SK-N-SH treated with all-trans-retinoic acid at 6 μM for 48 hours (cell line): ENCODE measurements at regions not wholly inside any gene's neighbourhood (a gene's known extent, or its start where the extent isn't known, plus 50 kb on each side); places are given as distances from the start of the nearest gene placed in this dataset.

Experiments used
- ATAC-seq: fragments of 200-7000 bp; cut with Tn5 transposase; 3 replicates; pipeline ENCODE4 v1.9.1; 2020; ENCODE audit warnings: mild to moderate bottlenecking, moderate library complexity
- ARNTL ChIP-seq: fragments of 450-650 bp; formaldehyde crosslinking; IDR thresholded peaks from 2 replicates; pipeline ENCODE4 v1.5.0; 2020; ENCODE audit warnings: low read depth, mild to moderate bottlenecking, moderate library complexity, borderline replicate concordance
- BACH2 ChIP-seq: fragments of 250-450 bp; sonication (Bioruptor Pico); IDR thresholded peaks from 2 replicates; pipeline ENCODE4 v1.9.0; 2021; ENCODE audit warnings: mild to moderate bottlenecking, borderline replicate concordance
- CREB5 ChIP-seq: fragments of 250-450 bp; sonication (Bioruptor Pico); IDR thresholded peaks from 2 replicates; pipeline ENCODE4 v1.5.1; 2020; ENCODE audit warnings: low read depth, mild to moderate bottlenecking, moderate library complexity
- CSDC2 ChIP-seq: fragments of 250-450 bp; sonication (Bioruptor Pico); IDR thresholded peaks from 2 replicates; pipeline ENCODE4 v1.5.0; 2020; ENCODE audit warnings: mild to moderate bottlenecking, moderate library complexity
- CSRNP3 ChIP-seq: fragments of 250-450 bp; sonication (Bioruptor Pico); IDR thresholded peaks from 2 replicates; pipeline ENCODE4 v1.5.1; 2021; ENCODE audit warnings: mild to moderate bottlenecking, moderate library complexity
- ESRRG ChIP-seq: fragments of 250-450 bp; sonication (Bioruptor Pico); IDR thresholded peaks from 2 replicates; pipeline ENCODE4 v1.6.1; 2021; ENCODE audit warnings: mild to moderate bottlenecking
- ISL1 ChIP-seq: fragments of 250-450 bp; sonication (Bioruptor Pico); IDR thresholded peaks from 2 replicates; pipeline ENCODE4 v2.1.2; 2022; ENCODE audit warnings: mild to moderate bottlenecking, moderate library complexity
- OSR1 ChIP-seq: fragments of 250-450 bp; sonication (Bioruptor Pico); IDR thresholded peaks from 2 replicates; pipeline ENCODE4 v1.8.0; 2022; ENCODE audit warnings: moderate library complexity, mild to moderate bottlenecking, inconsistent platforms
- PATZ1 ChIP-seq: fragments of 250-450 bp; sonication (Bioruptor Pico); IDR thresholded peaks from 2 replicates; pipeline ENCODE4 v1.8.0; 2020; ENCODE audit warnings: mild to moderate bottlenecking, moderate library complexity, borderline replicate concordance
- POU6F1 ChIP-seq: fragments of 250-450 bp; sonication (Bioruptor Pico); IDR thresholded peaks from 2 replicates; pipeline ENCODE4 v1.8.0; 2021; ENCODE audit warnings: low read depth, mild to moderate bottlenecking, moderate library complexity, borderline replicate concordance
- PPARA ChIP-seq: fragments of 250-450 bp; sonication (Bioruptor Pico); IDR thresholded peaks from 2 replicates; pipeline ENCODE4 v1.5.0; 2020; ENCODE audit warnings: mild to moderate bottlenecking, borderline replicate concordance
- RARB ChIP-seq: fragments of 250-450 bp; sonication (Bioruptor Pico); IDR thresholded peaks from 2 replicates; pipeline ENCODE4 v1.8.0; 2021; ENCODE audit warnings: mild to moderate bottlenecking, moderate library complexity
- SNAI2 ChIP-seq: fragments of 250-450 bp; sonication (Bioruptor Pico); IDR thresholded peaks from 2 replicates; pipeline ENCODE4 v1.5.0; 2020; ENCODE audit warnings: mild to moderate bottlenecking, moderate library complexity
- TCF4 ChIP-seq: fragments of 250-450 bp; sonication (Bioruptor Pico); IDR thresholded peaks from 2 replicates; pipeline ENCODE4 v1.8.0; 2021; ENCODE audit warnings: mild to moderate bottlenecking, moderate library complexity, borderline replicate concordance
- TOX ChIP-seq: fragments of 250-450 bp; sonication (Bioruptor Pico); IDR thresholded peaks from 2 replicates; pipeline ENCODE4 v1.8.0; 2021; ENCODE audit warnings: mild to moderate bottlenecking, moderate library complexity, borderline replicate concordance
- ZC3H10 ChIP-seq: fragments of 250-450 bp; sonication (Bioruptor Pico); IDR thresholded peaks from 2 replicates; pipeline ENCODE4 v1.5.1; 2021; ENCODE audit warnings: mild to moderate bottlenecking, moderate library complexity
- ZFP3 ChIP-seq: fragments of 250-450 bp; sonication (Bioruptor Pico); IDR thresholded peaks from 2 replicates; pipeline ENCODE4 v1.5.0; 2020; ENCODE audit warnings: mild to moderate bottlenecking, moderate library complexity
- ZFP30 ChIP-seq: fragments of 450-650 bp; formaldehyde crosslinking; IDR thresholded peaks from 2 replicates; pipeline ENCODE4 v1.5.0; 2022; ENCODE audit warnings: mild to moderate bottlenecking, moderate library complexity
- ZNF565 ChIP-seq: fragments of 450-650 bp; formaldehyde crosslinking; conservative IDR thresholded peaks from 2 replicates; pipeline ENCODE4 v1.5.0; 2020; ENCODE audit warnings: low read depth, mild to moderate bottlenecking, moderate library complexity
- ZNF70 ChIP-seq: fragments of 450-650 bp; formaldehyde crosslinking; IDR thresholded peaks from 2 replicates; pipeline ENCODE4 v1.5.0; 2020; ENCODE audit warnings: mild to moderate bottlenecking, moderate library complexity
- ZNF8 ChIP-seq: fragments of 450-650 bp; formaldehyde crosslinking; IDR thresholded peaks from 2 replicates; pipeline ENCODE4 v1.5.0; 2020; ENCODE audit warnings: mild to moderate bottlenecking, moderate library complexity

- no peak for ATAC-seq
- TF ChIP-seq ISL1 = no peak
- TF ChIP-seq ZNF8 = no peak
- no peak for TF ChIP-seq CSRNP3
- no peak for TF ChIP-seq TCF4
Observed at GRCh38 chr4:81538716-81539427, 67.2 kb upstream of the RASGEF1B start.

GRCh38 chr4:81531410-81531809 is 59.7 kb upstream of the RASGEF1B start:
- ATAC-seq = no peak
- no peak for TF ChIP-seq ZFP3
- no peak for TF ChIP-seq CSRNP3
- no peak for TF ChIP-seq ARNTL (CRISPR knock-in tag)

GRCh38 chr4:81528979-81529378 is 57.3 kb upstream of the RASGEF1B start:
- TF ChIP-seq BACH2 (CRISPR knock-in tag) = no peak
- TF ChIP-seq SNAI2 (CRISPR knock-in tag) = no peak
- no peak for TF ChIP-seq CSRNP3
- no peak for TF ChIP-seq OSR1
- TF ChIP-seq ZNF70 (CRISPR knock-in tag) = no peak
- no peak for TF ChIP-seq POU6F1 (CRISPR knock-in tag)
- TF ChIP-seq ESRRG (CRISPR knock-in tag) = no peak
- no peak for TF ChIP-seq TOX (CRISPR knock-in tag)
- TF ChIP-seq, all 23 proteins: peak for 0
- ATAC-seq = no peak

- ATAC-seq = no peak
- TF ChIP-seq ZC3H10 (CRISPR knock-in tag) (no peak), RARB (CRISPR knock-in tag) (no peak), ZFP3 (no peak), ESRRG (CRISPR knock-in tag) (no peak), SNAI2 (CRISPR knock-in tag) (no peak), TCF4 (no peak)
Observed at GRCh38 chr4:81528200-81528599, 56.5 kb upstream of the RASGEF1B start.

- TF ChIP-seq TOX (CRISPR knock-in tag) = no peak
- no peak for TF ChIP-seq RARB (CRISPR knock-in tag)
- no peak for TF ChIP-seq SNAI2 (CRISPR knock-in tag)
- TF ChIP-seq ARNTL (CRISPR knock-in tag) = no peak
- no peak for TF ChIP-seq CSRNP3
- no peak for TF ChIP-seq ZNF70 (CRISPR knock-in tag)
- no peak for TF ChIP-seq CSDC2 (CRISPR knock-in tag)
- TF ChIP-seq ZNF565 = no peak
- no peak for TF ChIP-seq TCF4
- no peak for TF ChIP-seq BACH2 (CRISPR knock-in tag)
- TF ChIP-seq ZFP30 = no peak
- no peak for TF ChIP-seq ESRRG (CRISPR knock-in tag)
- no peak for TF ChIP-seq ISL1
- TF ChIP-seq PATZ1 (CRISPR knock-in tag) = no peak
- no peak for TF ChIP-seq ZFP3
- TF ChIP-seq ZC3H10 (CRISPR knock-in tag) = no peak
- TF ChIP-seq OSR1 = no peak
- TF ChIP-seq ZNF8 = no peak
- TF ChIP-seq PPARA (CRISPR knock-in tag) = no peak
- no peak for TF ChIP-seq CREB5 (CRISPR knock-in tag)
- ATAC-seq = no peak
Observed at GRCh38 chr4:81527709-81528108, 56.0 kb upstream of the RASGEF1B start.
